ENCODE measurements at regions not wholly inside any gene's neighbourhood (a gene's known extent, or its start where the extent isn't known, plus 50 kb on each side); places are given as distances from the start of the nearest gene placed in this dataset.
"Not testable (repeated sequence)": the region's sequence is repeated elsewhere in the genome, so short reads cannot be mapped to it uniquely, and the experiment has no call there.

GRCh38 chr4:111930659-111931058, 214.6 kb upstream of the FAM241A start:
- no peak for DNase-seq

DNA sequence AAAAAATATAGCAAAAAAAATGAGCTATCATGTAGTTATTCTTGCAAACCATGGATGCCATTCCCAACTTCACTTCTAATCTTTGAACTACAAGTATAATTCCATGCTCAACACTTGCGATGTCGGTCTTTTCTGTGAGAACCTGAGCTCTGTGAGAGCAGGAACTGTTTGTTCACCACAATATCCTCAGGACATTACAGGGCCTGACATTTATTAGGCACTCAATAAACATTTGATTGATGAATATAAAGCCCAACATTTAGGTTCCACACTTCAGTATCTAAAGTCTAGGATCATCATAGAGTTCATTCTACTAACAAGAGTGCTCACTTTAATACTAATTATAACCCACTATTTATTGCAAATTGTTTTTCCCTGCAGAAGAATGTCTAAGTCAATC, 211.6 kb upstream of the FAM241A start:
- DNase-seq: no peak

- DNase-seq: no peak
These were observed 210.9 kb upstream of the FAM241A start for GRCh38 chr4:111934314-111934713.

DNA sequence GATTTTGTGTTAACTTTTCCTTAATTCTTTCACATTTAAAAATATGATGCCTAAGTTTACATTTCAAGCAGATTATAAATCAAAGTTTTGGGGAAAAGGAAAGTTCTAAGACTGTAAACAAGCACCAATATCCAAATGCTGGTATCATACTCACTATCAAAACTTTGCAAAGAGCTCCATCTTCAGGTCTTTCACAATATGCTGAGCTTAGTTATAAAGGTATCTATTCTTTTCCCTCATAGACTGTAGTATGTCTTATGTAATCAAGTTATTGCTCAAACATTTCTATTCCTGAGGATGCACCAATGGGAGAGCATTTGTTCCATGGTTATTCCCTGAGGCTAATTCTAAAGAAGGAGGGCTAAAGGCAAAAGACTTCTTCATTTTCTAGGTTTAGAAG, 207.9 kb upstream of the FAM241A start:
- DNase-seq: peak; percentile 38

GRCh38 chr4:111941957-111942356, 203.3 kb upstream of the FAM241A start:
- no peak for DNase-seq

- DNase-seq: peak; percentile 68
These were observed 201.5 kb upstream of the FAM241A start for GRCh38 chr4:111943796-111944203.

DNA sequence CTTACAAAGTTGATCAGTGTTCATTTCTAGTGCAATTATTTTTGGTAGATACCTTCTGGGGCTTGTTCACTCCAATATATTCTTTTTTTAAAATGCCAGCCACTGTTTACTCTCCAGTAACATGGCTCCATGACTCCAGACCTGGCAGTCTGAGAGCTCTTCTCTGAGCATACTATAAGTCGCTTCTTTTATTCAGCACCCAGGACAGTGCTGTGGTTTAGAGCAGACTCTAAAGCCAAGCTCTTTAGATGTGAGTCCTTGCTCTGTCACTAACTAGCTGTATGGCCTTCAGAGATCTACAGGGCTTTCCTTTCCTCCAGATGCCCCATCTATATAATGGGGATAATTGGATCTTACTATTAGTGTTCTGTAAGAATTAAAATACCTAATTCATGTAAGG, 200.2 kb upstream of the FAM241A start:
- peak; percentile 19 for DNase-seq

GRCh38 chr4:111946800-111947199, 198.5 kb upstream of the FAM241A start:
- DNase-seq: no peak

DNA sequence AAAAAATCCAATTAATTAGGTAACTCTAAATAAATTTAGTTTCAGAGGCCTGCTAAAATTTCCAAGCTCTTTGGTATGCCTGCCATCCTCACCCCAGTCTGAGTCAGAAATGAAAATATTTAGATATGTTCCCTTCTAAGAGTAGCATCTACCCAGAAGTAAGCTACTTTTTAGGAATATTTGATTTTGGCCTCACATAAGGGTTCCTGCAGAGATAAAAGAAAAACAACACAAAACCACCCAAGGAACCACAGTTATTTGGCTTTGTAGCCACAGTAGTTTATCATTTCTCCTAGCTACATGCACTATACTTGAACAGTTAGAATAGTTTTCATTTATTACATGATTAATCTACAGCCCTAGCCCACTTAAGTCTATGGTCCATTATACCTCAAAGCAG, 192.6 kb upstream of the FAM241A start:
- DNase-seq: no peak

GRCh38 chr4:111954550-111954949, 190.7 kb upstream of the FAM241A start:
- no peak for DNase-seq

DNA sequence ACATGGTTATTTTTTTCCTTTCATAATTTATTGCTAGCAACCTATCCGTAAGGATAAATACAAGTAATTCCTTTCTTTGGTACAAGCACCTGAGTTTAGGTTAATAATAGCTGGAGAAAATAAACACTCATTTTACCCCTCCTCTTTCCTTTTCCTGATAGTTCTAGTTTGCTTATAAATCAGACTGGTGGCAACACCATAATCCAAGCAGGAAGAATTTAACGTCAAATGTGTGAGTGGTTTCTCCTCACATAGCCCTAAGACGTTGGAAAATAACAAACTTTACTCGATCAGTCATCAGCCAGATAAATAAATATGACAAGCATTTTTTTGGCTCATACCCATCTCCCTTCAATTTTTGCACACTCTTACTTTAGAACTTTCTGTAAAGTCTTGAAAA, 190.3 kb upstream of the FAM241A start:
- DNase-seq: no peak

- DNase-seq: no peak
These were observed 188.1 kb upstream of the FAM241A start for GRCh38 chr4:111957116-111957515.

- DNase-seq: no peak
These were observed 187.3 kb upstream of the FAM241A start for GRCh38 chr4:111957997-111958396.

DNA sequence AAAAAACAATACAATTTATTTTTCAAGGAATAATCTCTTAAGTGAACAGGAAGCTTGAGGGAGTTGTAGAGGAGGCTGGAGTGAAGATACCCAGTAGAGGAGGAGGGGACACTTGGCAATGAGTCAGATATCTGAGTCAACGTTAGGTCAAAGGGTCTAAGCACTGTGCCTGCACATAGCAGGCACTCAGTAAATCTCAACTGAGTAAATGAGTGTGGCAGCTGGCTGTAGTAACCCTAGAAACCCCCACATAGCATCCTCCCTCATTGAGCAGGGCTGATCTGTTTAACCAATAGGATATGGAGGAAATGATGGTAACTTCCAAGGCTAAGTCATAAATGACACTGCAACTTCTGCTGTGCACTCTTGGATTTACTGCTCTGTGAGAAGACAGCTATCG, 186.0 kb upstream of the FAM241A start:
- no peak for DNase-seq

- peak; percentile 46 for DNase-seq
These were observed 185.0 kb upstream of the FAM241A start for GRCh38 chr4:111960241-111960667.

DNA sequence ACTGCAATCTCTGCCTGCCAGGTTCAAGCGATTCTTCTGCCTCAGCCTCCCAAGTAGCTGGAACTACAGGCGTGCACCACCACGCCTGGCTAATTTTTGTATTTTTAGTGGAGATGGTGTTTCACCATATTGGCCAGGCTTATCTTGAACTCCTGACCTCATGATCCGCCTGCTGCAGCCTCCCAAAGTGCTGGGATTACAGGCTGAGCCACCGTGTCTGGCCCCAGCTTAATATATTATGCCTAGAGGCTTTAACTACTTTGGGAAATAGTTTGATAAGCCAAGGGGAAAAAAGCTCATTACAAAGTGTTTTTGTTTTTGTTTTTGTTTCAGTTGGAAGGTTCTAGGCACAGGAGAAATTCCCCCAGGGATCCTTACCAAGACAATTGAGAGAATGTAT, 184.2 kb upstream of the FAM241A start:
- not testable (repeated sequence) for DNase-seq

DNA sequence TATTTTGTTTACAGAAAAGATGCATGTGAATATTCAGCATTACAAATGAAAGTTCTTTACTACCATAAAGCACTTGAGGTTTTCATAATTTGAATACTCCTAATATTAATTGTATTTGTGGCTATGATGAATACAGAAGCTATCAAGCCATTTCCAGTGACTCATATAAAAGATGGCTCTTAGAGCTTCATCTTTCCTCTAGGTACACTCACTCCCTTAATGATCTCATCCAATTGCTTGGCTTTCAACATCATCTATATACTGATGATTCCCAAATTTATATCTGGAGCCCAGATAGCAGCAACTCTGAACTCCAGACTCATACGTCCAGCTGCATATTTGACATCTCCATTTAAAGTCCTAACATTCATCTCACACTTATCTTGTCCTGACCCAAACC, 183.4 kb upstream of the FAM241A start:
- DNase-seq: no peak

GRCh38 chr4:111963158-111963700, 182.0 kb upstream of the FAM241A start:
- DNase-seq: no peak

DNA sequence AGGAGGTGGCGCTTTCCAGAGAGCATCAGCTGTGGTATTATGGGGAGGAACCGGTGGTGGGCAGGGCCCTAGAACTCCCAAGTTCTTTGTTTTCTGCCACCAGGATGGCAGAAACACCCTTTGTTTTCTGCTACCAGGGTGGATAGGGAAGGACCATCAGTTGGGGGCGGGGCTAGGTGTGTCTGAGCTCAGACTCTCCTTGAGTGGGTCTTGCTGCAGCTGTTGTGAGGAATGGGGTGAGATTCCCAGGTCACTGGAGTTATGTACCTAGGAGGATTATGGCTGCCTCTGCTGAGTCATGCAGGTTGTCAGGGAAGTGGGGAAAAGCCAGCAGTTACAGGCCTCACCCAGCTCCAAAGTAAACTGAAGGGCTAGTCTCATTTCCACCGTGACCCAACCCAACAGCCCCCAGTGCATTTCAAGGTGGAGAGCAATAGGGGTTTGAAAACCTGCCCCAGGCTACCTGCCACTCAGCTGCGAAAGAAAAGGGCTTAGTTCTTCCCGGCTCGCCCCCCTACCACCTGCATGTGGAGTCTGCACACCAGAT, 167.8 kb upstream of the FAM241A start:
- DNase-seq: no peak

DNA sequence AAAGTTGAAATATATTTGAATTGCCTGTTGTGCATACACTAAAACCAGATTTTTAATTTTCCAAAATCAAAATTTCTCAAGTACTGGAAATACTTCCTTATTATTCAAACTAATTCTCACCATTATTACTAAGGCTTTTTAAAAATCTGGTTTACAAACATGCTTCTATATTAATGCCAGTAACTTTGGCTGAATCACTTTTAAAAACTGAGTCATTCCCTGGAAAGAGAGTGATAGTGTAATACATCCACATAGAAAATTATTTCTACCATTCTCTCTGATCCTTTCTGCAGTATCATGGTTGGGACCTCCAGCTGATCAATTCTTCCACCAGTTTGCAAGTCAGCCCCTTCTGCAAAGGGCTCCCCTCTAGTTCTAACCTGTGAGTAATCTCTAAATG, 165.3 kb upstream of the FAM241A start:
- no peak for DNase-seq

GRCh38 chr4:111982089-111982488, 163.2 kb upstream of the FAM241A start:
- no peak for DNase-seq

GRCh38 chr4:111984169-111984819, 161.0 kb upstream of the FAM241A start:
- no peak for DNase-seq

- DNase-seq: no peak
These were observed 159.8 kb upstream of the FAM241A start for GRCh38 chr4:111985426-111985825.

DNA sequence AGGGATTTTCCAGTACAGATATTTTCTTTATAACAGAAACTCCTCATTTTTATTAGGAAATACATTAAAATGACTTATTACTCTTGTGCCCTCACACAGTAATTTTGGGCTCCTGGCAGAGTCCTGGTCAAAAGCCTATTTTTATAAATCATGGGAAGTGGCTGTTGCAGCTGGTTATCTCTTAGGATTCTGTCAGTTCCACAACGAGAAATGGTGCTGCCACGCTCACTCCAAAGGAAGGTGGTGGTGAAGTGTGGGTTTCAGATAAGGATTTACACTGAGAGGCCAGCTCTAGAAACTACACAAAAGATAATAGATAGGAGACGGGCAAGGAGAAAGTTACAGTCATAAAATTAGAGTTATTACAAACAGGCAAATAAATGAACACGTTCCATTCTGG, 159.2 kb upstream of the FAM241A start:
- peak; percentile 68 for DNase-seq

DNA sequence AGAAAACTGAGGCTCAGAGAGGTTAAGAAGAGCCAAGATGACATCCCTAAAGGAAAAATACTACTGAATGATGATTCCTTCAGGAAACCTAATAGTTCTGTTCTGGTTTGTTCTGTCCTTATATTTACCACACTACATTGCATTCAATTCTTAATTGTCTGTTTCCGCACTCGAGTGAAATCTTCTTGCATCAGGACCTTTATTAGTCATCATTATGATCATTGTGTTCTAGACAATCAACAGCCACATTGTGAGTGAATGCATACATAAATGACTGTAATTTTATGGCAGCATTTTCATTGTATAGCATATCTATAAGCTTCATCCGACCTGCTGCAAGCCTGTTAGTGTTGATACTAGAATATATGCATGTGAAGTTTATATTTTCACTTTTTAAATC, 156.7 kb upstream of the FAM241A start:
- DNase-seq: no peak

All from hematopoietic multipotent progenitor cell treated with erythropoietin and hydrocortisone succinate and interleukin-3 and kit ligand, for 6 days (in vitro differentiated cells).